ENCODE measurements at regions not wholly inside any gene's neighbourhood (a gene's known extent, or its start where the extent isn't known, plus 50 kb on each side); places are given as distances from the start of the nearest gene placed in this dataset.

DNA sequence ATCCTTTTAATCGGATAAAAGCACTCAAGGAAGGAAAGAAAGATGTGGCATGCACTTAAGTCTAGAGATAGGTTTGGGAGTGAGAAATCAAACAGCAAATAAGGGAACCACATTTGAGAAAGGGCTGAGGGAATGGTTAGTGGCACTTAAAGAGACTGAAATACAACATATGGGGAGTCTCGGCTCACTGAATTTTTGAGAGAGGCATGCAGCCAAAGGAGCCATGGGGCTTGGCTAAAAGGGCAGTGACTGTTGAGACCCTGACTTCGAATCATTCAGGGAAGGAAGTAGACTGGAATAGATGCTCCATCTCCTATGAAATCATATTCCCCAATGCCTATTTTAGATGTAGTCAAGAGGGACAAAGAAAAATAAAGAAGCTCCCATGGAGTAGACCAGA, 58.3 kb upstream of the HAO2 start:
- Histone ChIP-seq H3K36me3 (ENCODE audit: control insufficient read depth in 1 of 2, insufficient read depth in 2 of 2, low read length in 2 of 2) (no peaks in the 10 kb centered on the region), H3K9me3 (ENCODE audit: control insufficient read depth in 1 of 2, insufficient read depth in 1 of 2, low read depth in 1 of 2, low read length in 2 of 2) (no peaks in the 10 kb centered on the region), H3K27ac (ENCODE audit: low read depth, low read length) (no peak overlapping the region), H2AFZ (ENCODE audit: low read depth, low read length, poor library complexity, severe bottlenecking) (no peak overlapping the region), H3K9me2 (ENCODE audit: insufficient read depth) (no peaks in the 10 kb centered on the region), H3K4me2 (ENCODE audit: low read length) (no peak overlapping the region), H3K79me2 (ENCODE audit: insufficient read depth, low read length) (no peaks in the 10 kb centered on the region), H3K4me3 (replicated peaks in 1 of 2; ENCODE audit: low read depth in 1 of 2, low read length in 2 of 2) (no peak overlapping the region), H3K4me1 (ENCODE audit: control insufficient read depth in 1 of 2, insufficient read depth in 2 of 2, low read length in 2 of 2) (no peaks in the 10 kb centered on the region), H3K27me3 (ENCODE audit: insufficient read depth, low read length) (peaks cover 38% of the 10 kb centered on the region), H4K20me1 (ENCODE audit: insufficient read depth) (no peaks in the 10 kb centered on the region), H3K9ac (ENCODE audit: low read length) (no peak overlapping the region)
- intact Hi-C loops (cut with micrococcal nuclease), result no loop called here
- ATAC-seq (no peak), DNase-seq (ENCODE audit: low read depth, low spot score) (no peak)
- CTCF ChIA-PET, result no interaction called here
- POLR2A ChIA-PET, result no interaction called here
- no peak for TF ChIP-seq SRF (IDR thresholded peaks at IDR 0.05; ENCODE audit: low read depth)
- TF ChIP-seq TCF7L2 (IDR thresholded peaks at IDR 0.05; ENCODE audit: borderline replicate concordance, extremely low read depth, insufficient read depth, insufficient read length), result no peak
- no peak for TF ChIP-seq CEBPB (IDR thresholded peaks at IDR 0.05; ENCODE audit: low read depth)
- TF ChIP-seq, protein P1, sequence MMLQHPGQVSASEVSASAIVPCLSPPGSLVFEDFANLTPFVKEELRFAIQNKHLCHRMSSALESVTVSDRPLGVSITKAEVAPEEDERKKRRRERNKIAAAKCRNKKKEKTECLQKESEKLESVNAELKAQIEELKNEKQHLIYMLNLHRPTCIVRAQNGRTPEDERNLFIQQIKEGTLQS (IDR thresholded peaks at IDR 0.05), result no peak
- no peak for TF ChIP-seq POLR2AphosphoS5 (IDR thresholded peaks at IDR 0.05; ENCODE audit: low read depth, low read length)
- TF ChIP-seq RAD21 (IDR thresholded peaks at IDR 0.05; ENCODE audit: low read depth), result no peak
- RAD21 ChIA-PET (ENCODE audit: low non-redundant PET in 1 of 2, low total read pairs in 2 of 2, uncharacterized antibody in 2 of 2, unreplicated experiment in 2 of 2), result no interaction called here
- no TSS peak for BruUV-seq (replicated peaks)

DNA sequence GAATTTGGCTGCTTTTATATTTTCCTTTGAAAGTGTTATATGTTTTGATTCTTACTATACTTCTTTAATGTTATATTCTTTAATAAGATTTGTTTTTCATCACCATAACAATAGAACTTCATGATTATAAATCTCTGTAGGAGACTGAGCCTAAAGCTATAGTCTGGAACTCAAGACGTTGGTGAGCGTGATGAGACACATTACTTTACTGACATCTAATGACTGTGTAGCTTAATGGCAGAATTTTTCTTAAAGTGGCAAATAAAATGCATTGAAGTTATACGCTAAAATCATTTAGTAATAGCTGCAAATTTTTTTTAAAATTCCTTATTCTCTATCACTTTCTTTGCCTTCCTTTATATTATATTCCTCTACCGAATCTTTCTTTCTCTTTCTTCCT, 56.1 kb upstream of the HAO2 start:
- Histone ChIP-seq H2AFZ (ENCODE audit: low read depth, low read length, poor library complexity, severe bottlenecking) (no peak overlapping the region), H3K4me3 (replicated peaks in 1 of 2; ENCODE audit: low read depth in 1 of 2, low read length in 2 of 2) (no peak overlapping the region), H3K9ac (ENCODE audit: low read length) (no peak overlapping the region), H4K20me1 (ENCODE audit: insufficient read depth) (no peaks in the 10 kb centered on the region), H3K9me2 (ENCODE audit: insufficient read depth) (no peaks in the 10 kb centered on the region), H3K79me2 (ENCODE audit: insufficient read depth, low read length) (no peaks in the 10 kb centered on the region), H3K36me3 (ENCODE audit: control insufficient read depth in 1 of 2, insufficient read depth in 2 of 2, low read length in 2 of 2) (no peaks in the 10 kb centered on the region), H3K9me3 (ENCODE audit: control insufficient read depth in 1 of 2, insufficient read depth in 1 of 2, low read depth in 1 of 2, low read length in 2 of 2) (no peaks in the 10 kb centered on the region), H3K27ac (ENCODE audit: low read depth, low read length) (no peak overlapping the region), H3K4me2 (ENCODE audit: low read length) (no peak overlapping the region), H3K4me1 (ENCODE audit: control insufficient read depth in 1 of 2, insufficient read depth in 2 of 2, low read length in 2 of 2) (no peaks in the 10 kb centered on the region), H3K27me3 (ENCODE audit: insufficient read depth, low read length) (peaks cover 24% of the 10 kb centered on the region)
- ChIA-PET RAD21 (ENCODE audit: low non-redundant PET in 1 of 2, low total read pairs in 2 of 2, uncharacterized antibody in 2 of 2, unreplicated experiment in 2 of 2) (interaction anchor here in 1 of 2 experiments (0.9 kb wide), 1 partner anchor 49 kb away, joined by 3 read pairs; no protein-coding TSS in a partner anchor), POLR2A (no interaction called here), CTCF (interaction anchor here (1.1 kb wide), 1 partner anchor 37 kb away, joined by 7 read pairs; no protein-coding TSS in a partner anchor)
- intact Hi-C loops (cut with micrococcal nuclease), result no loop called here
- ATAC-seq (no peak), DNase-seq (ENCODE audit: low read depth, low spot score) (no peak)
- no TSS peak for BruUV-seq (replicated peaks)
- TF ChIP-seq TCF7L2 (IDR thresholded peaks at IDR 0.05; ENCODE audit: borderline replicate concordance, extremely low read depth, insufficient read depth, insufficient read length) (no peak), CEBPB (IDR thresholded peaks at IDR 0.05; ENCODE audit: low read depth) (no peak), SP1 (IDR thresholded peaks at IDR 0.05; ENCODE audit: low read depth) (no peak), YY1 (IDR thresholded peaks at IDR 0.05; ENCODE audit: extremely low read depth, insufficient replicate concordance, low read depth, low read length) (no peak), SIN3A (IDR thresholded peaks at IDR 0.05; ENCODE audit: low read depth) (no peak), RAD21 (IDR thresholded peaks at IDR 0.05; ENCODE audit: low read depth) (no peak), FOSL1 (IDR thresholded peaks at IDR 0.05; ENCODE audit: low read depth) (no peak), POLR2A (IDR thresholded peaks at IDR 0.05; ENCODE audit: borderline replicate concordance, extremely low read depth, insufficient read depth, insufficient read length) (no peak), ZNF274 (IDR thresholded peaks at IDR 0.05; ENCODE audit: low read depth, low read length) (no peak), POLR2AphosphoS5 (IDR thresholded peaks at IDR 0.05; ENCODE audit: low read depth, low read length) (no peak), EGR1 (IDR thresholded peaks at IDR 0.05; ENCODE audit: low read depth) (no peak)
- TF ChIP-seq, protein P2, sequence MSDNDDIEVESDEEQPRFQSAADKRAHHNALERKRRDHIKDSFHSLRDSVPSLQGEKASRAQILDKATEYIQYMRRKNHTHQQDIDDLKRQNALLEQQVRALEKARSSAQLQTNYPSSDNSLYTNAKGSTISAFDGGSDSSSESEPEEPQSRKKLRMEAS (IDR thresholded peaks at IDR 0.05), result no peak
- TF ChIP-seq, protein P3, sequence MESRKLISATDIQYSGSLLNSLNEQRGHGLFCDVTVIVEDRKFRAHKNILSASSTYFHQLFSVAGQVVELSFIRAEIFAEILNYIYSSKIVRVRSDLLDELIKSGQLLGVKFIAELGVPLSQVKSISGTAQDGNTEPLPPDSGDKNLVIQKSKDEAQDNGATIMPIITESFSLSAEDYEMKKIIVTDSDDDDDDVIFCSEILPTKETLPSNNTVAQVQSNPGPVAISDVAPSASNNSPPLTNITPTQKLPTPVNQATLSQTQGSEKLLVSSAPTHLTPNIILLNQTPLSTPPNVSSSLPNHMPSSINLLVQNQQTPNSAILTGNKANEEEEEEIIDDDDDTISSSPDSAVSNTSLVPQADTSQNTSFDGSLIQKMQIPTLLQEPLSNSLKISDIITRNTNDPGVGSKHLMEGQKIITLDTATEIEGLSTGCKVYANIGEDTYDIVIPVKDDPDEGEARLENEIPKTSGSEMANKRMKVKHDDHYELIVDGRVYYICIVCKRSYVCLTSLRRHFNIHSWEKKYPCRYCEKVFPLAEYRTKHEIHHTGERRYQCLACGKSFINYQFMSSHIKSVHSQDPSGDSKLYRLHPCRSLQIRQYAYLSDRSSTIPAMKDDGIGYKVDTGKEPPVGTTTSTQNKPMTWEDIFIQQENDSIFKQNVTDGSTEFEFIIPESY (IDR thresholded peaks at IDR 0.05; ENCODE audit: extremely low read depth, insufficient replicate concordance, low read length), result no peak

Measured in HCT116 (cell line).